GM12878 (cell line): ENCODE measurements at regions not wholly inside any gene's neighbourhood (a gene's known extent, or its start where the extent isn't known, plus 50 kb on each side); places are given as distances from the start of the nearest gene placed in this dataset.

Experiments used
- ATAC-seq: fragments of 200-7000 bp; cut with Tn5 transposase; 3 replicates; pipeline ENCODE4 v1.9.1; 2020; ENCODE audit warnings: mild to moderate bottlenecking, moderate library complexity
- BruUV-seq: library from RNA; stranded (reverse); fragments of 400-500 nt; replicated peaks from 2 replicates; lab custom pipeline; 2021; lab: Mats Ljungman, UMichigan
- CTCF ChIA-PET: fragments of 300-600 bp; sonication (Branson Sonifier 250); formaldehyde crosslinking; extraction: SDS; loops from one replicate; lab custom pipeline; 2021; ENCODE audit warnings: inconsistent platforms; lab: Yijun Ruan, JAX
- POLR2A ChIA-PET: fragments of 350-600 bp; formaldehyde crosslinking; extraction: SDS; loops from one replicate; lab custom pipeline; 2021; ENCODE audit warnings: inconsistent platforms; lab: Charles Lee
- RAD21 ChIA-PET: fragments of 300-600 bp; sonication (Branson Sonifier 250); formaldehyde crosslinking; loops from one replicate; lab custom pipeline; 2023; ENCODE audit warnings: antibody characterized with exemption; ENCODE audit not compliant: unreplicated experiment; lab: Charles Lee
- SMC1A ChIA-PET: fragments of 300-600 bp; sonication (Branson Sonifier 250); formaldehyde crosslinking; loops from one replicate; lab custom pipeline; 2023; ENCODE audit not compliant: unreplicated experiment, uncharacterized antibody; lab: Charles Lee
- DNase-seq: peaks from one replicate; pipeline ENCODE4 v3.0.0-alpha.2; 2011; ENCODE audit warnings: low read depth, low spot score
- FAIRE-seq: peaks from 3 replicates; lab custom pipeline; 2011; peaks lifted over from hg19 to GRCh38; lab: Jason Lieb, UNC
- H2AFZ ChIP-seq: 2 replicates; pipeline ENCODE4 v1.6.0; 2011; ENCODE audit warnings: low read depth, low read length, control low read depth; ENCODE audit not compliant: control insufficient read depth
- H3K27ac ChIP-seq: 2 replicates; pipeline ENCODE4 v1.5.1; 2011; ENCODE audit warnings: control low read depth; ENCODE audit not compliant: control insufficient read depth, insufficient read depth
- H3K27me3 ChIP-seq, 2 experiments: replicated peaks in 1 of 2; 2 replicates each; pipeline versions ENCODE4 v1.6.0 to v1.6.1; 2011; ENCODE audit warnings: low read length in 1 of 2; ENCODE audit not compliant: control insufficient read depth in 2 of 2, insufficient read depth in 2 of 2
- H3K36me3 ChIP-seq, 2 experiments: 2 replicates each; pipeline ENCODE4 v1.5.1; 2011; ENCODE audit warnings: low read length in 1 of 2; ENCODE audit not compliant: control insufficient read depth in 2 of 2, insufficient read depth in 2 of 2
- H3K4me1 ChIP-seq: 2 replicates; pipeline ENCODE4 v1.6.1; 2011; ENCODE audit warnings: mild to moderate bottlenecking, low read length, moderate library complexity, mixed read lengths; ENCODE audit not compliant: control insufficient read depth, insufficient read depth
- H3K4me2 ChIP-seq: 2 replicates; pipeline ENCODE4 v1.6.0; 2011; ENCODE audit warnings: control low read depth; ENCODE audit not compliant: control insufficient read depth, insufficient read depth
- H3K4me3 ChIP-seq: fragments of 200-600 bp; sonication (generic); 2 replicates; pipeline ENCODE4 v1.5.1; 2016
- H3K79me2 ChIP-seq: 2 replicates; pipeline ENCODE4 v1.6.0; 2011; ENCODE audit warnings: low read length; ENCODE audit not compliant: control insufficient read depth, insufficient read depth
- H3K9ac ChIP-seq: 2 replicates; pipeline ENCODE4 v1.8.0; 2011; ENCODE audit warnings: low read length, control low read depth, mixed read lengths; ENCODE audit not compliant: control insufficient read depth, insufficient read depth
- H3K9me3 ChIP-seq: replicated peaks from 3 replicates; pipeline ENCODE4 v1.5.1; 2011; ENCODE audit warnings: mild to moderate bottlenecking, low read length; ENCODE audit not compliant: control insufficient read depth, insufficient read depth
- H4K20me1 ChIP-seq: 2 replicates; pipeline ENCODE4 v1.6.0; 2011; ENCODE audit not compliant: control insufficient read depth, insufficient read depth
- BCL3 ChIP-seq: IDR thresholded peaks from 2 replicates; pipeline ENCODE4 v1.6.1; 2011; ENCODE audit warnings: borderline replicate concordance, low read depth, mild to moderate bottlenecking, moderate library complexity, low read length; ENCODE audit not compliant: insufficient read depth, poor library complexity, severe bottlenecking
- CTCF ChIP-seq, 3 experiments: IDR thresholded peaks in 2 of 3; conservative IDR thresholded peaks in 1 of 3; 2 replicates each; pipeline ENCODE4 v1.5.1; 2011; ENCODE audit warnings: low read depth in 3 of 3, low read length in 3 of 3, mild to moderate bottlenecking in 3 of 3, control low read depth in 2 of 3, moderate library complexity in 2 of 3, inconsistent platforms in 1 of 3, mixed read lengths in 1 of 3; ENCODE audit not compliant: control insufficient read depth in 2 of 3, insufficient read depth in 1 of 3; ENCODE audit errors: extremely low read depth in 1 of 3
- RAD21 ChIP-seq: IDR thresholded peaks from 2 replicates; pipeline ENCODE4 v1.6.1; 2011; ENCODE audit warnings: mild to moderate bottlenecking, low read depth, low read length, moderate library complexity; ENCODE audit not compliant: insufficient read depth
- SMARCA5 ChIP-seq: fragments of 450-650 bp; IDR thresholded peaks from 2 replicates; pipeline ENCODE4 v1.6.1; 2017; ENCODE audit warnings: mild to moderate bottlenecking
- SMC3 ChIP-seq: IDR thresholded peaks from 2 replicates; pipeline ENCODE4 v1.6.1; 2011; ENCODE audit warnings: low read length, improper control_type of control experiment, borderline replicate concordance
- YY1 ChIP-seq: IDR thresholded peaks from 2 replicates; pipeline ENCODE4 v1.6.1; 2011; ENCODE audit warnings: low read depth, mild to moderate bottlenecking, low read length
- WGBS: methylation state at CpG from one replicate; pipeline ENCODE4 v1.1.6; 2016; ENCODE audit warnings: low lambda C conversion rate; ENCODE audit not compliant: insufficient replicate concordance, insufficient coverage; ENCODE audit errors: missing lambda C conversion rate; 5-methylcytosine and 5-hydroxymethylcytosine counted together
- in situ Hi-C: fragments of 300-500 bp; cut with MboI; formaldehyde crosslinking; loops from 9 replicates; pipeline ENCODE4 v1.14.3; 2018; ENCODE audit warnings: mixed read lengths
- intact Hi-C: fragments of 100-400 bp; cut with micrococcal nuclease; formaldehyde crosslinking; loops from one replicate; pipeline ENCODE4 v1.14.2; 2022; ENCODE audit not compliant: unreplicated experiment

DNA sequence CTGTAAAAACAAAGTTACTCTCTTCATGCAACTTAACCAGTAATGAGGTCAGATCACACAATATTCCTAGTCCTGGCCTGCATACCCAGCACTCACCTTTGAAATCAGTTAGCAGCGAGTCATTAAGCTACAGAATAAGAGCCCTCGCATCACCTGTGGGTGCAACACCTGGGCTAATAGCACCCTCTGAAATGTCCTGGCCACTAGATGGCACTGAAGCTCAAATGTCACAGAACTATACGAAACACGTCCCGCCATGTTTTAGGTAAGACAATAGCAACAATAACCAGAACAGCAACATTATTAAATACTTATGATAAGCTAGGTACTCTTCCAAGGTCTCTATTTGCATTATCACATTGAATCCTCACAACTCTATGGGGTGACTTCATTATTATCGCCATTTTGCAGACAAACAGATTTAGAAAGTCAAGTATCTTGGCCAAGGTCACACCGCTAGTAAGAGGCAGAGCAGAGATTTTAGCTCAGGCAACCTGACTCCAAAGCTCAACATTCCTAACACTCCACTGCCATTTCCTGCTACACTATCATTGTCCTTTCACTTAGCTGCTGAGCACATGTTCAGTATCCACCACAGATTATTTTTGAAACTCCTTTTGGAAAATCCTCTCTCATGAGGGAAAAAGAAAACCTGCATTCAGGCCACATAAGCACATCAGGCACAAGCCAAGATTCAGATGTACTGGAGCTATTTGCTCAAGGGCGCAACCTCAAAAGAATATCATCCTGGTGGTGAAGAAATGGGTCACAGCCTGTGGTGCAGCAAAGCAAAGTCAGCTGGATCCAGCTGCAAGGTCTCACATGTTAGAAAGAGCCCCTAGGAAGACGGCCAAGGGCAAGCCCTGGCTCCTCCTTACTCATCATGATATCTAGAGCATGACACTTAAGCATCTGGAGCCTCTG, 59.5 kb upstream of the KDR start:
- TF ChIP-seq YY1 (peak; percentile 63; the same call in 1 of the 2 replicates), SMC3 (peak; percentile 23; the same call in 1 of the 2 replicates), RAD21 (peak; percentile 51), CTCF (IDR thresholded peaks at IDR 0.05 in 2 of 3, conservative IDR thresholded peaks at IDR 0.05 in 1 of 3; ENCODE audit: control insufficient read depth in 2 of 3, extremely low read depth in 1 of 3, insufficient read depth in 1 of 3, low read depth in 3 of 3, low read length in 3 of 3) (peak; percentile 40 to 57 (median 43)), SMARCA5 (no peak), BCL3 (no peak)
- Histone ChIP-seq H3K4me2 (no peak overlapping the region), H3K4me1 (no peaks in the 10 kb centered on the region), H3K79me2 (no peaks in the 10 kb centered on the region), H3K27me3 (no peaks in the 10 kb centered on the region), H3K27ac (no peak overlapping the region), H3K9ac (no peak overlapping the region), H3K9me3 (no peaks in the 10 kb centered on the region), H4K20me1 (no peaks in the 10 kb centered on the region), H3K36me3 (no peaks in the 10 kb centered on the region), H2AFZ (no peak overlapping the region), H3K4me3 (no peak overlapping the region)
- 22% methylated on average over 9 of the region's 9 CpGs for WGBS
- ChIA-PET POLR2A (no interaction called here), SMC1A (interaction anchor here (1.0 to 1.2 kb wide), 2 partner anchors 9 to 161 kb away, joined by 3 to 4 read pairs; partner anchors contain the start of gene SRD5A3), CTCF (interaction anchor here (0.7 to 1.8 kb wide), 11 partner anchors 9 to 682 kb away, joined by 3 to 9 read pairs (median 4); partner anchors contain the start of gene SRD5A3), RAD21 (interaction anchor here (0.6 to 1.5 kb wide), 2 partner anchors 224 to 370 kb away, joined by 3 read pairs; no protein-coding TSS in a partner anchor)
- ATAC-seq (peak; percentile 67), FAIRE-seq (peak; percentile 76), DNase-seq (no peak)
- no TSS peak for BruUV-seq
- intact Hi-C loops = loop anchor here (5.0 to 10.0 kb wide), 2 partner anchors 140 to 552 kb away; no protein-coding TSS in a partner anchor
- in situ Hi-C loops = no loop called here
